ENCODE measurements at regions not wholly inside any gene's neighbourhood (a gene's known extent, or its start where the extent isn't known, plus 50 kb on each side); places are given as distances from the start of the nearest gene placed in this dataset.

DNA sequence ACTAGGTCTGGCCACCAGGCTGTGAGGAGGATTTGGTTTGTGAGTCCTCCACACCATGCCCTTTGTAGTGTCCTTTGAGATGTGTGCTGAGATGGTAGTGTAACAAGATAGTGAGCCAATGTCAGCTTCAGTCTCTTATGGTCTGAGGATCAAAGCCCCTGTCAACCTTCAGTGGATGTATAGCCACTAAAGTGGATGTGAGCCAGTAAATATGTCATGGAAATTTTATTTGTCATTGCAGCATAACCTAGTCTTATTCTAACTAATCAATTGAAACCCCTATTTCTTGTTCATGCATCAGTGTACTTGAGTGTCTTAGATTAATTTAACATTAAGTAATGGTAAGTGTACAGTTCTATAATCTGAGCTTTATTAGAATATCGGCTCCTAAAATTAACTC is 51.0 kb upstream of the WAC start:
- no peaks in the 10 kb centered on the region for H3K4me1 ChIP-seq
- intact Hi-C loops (cut with DNase I; ENCODE audit: low total_unique reads) = no loop called here
- TF ChIP-seq POLR2AphosphoS5 (IDR thresholded peaks at IDR 0.05) = no peak
- H3K27me3 ChIP-seq = no peaks in the 10 kb centered on the region
- no peak overlapping the region for H3K4me3 ChIP-seq
- no peaks in the 10 kb centered on the region for H3K36me3 ChIP-seq
- DNase-seq (ENCODE audit: low spot score in 2 of 2) = no peak
- no peak overlapping the region for H3K27ac ChIP-seq
- no peaks in the 10 kb centered on the region for H3K9me3 ChIP-seq
